NCI-H460 (cell line): ENCODE measurements at regions not wholly inside any gene's neighbourhood (a gene's known extent, or its start where the extent isn't known, plus 50 kb on each side); places are given as distances from the start of the nearest gene placed in this dataset.

Experiments used
- DNase-seq: peaks from one replicate; pipeline ENCODE4 v3.0.0-alpha.2; 2016; ENCODE audit warnings: low read depth; ENCODE audit errors: extremely low read depth

- no peak for DNase-seq
These were observed 560.5 kb upstream of the MEF2C start for GRCh38 chr5:89443508-89443907.

- DNase-seq: no peak
These were observed 559.0 kb upstream of the MEF2C start for GRCh38 chr5:89441965-89442364.

- no peak for DNase-seq
These were observed 557.7 kb upstream of the MEF2C start for GRCh38 chr5:89440670-89441069.

- DNase-seq: no peak
These were observed 554.8 kb upstream of the MEF2C start for GRCh38 chr5:89437450-89438435.

GRCh38 chr5:89436464-89436863 lies 553.5 kb upstream of the MEF2C start:
- no peak for DNase-seq

- no peak for DNase-seq
These were observed 552.4 kb upstream of the MEF2C start for GRCh38 chr5:89435347-89435746.

GRCh38 chr5:89428624-89429023 lies 545.6 kb upstream of the MEF2C start:
- DNase-seq: no peak

- DNase-seq: no peak
These were observed 542.1 kb upstream of the MEF2C start for GRCh38 chr5:89425062-89425461.

- DNase-seq: no peak
These were observed 538.1 kb upstream of the MEF2C start for GRCh38 chr5:89421035-89421434.

- DNase-seq: no peak
These were observed 535.6 kb upstream of the MEF2C start for GRCh38 chr5:89418407-89419085.

- DNase-seq: no peak
These were observed 535.0 kb upstream of the MEF2C start for GRCh38 chr5:89417990-89418389.

- DNase-seq: no peak
These were observed 534.5 kb upstream of the MEF2C start for GRCh38 chr5:89417515-89417914.

- no peak for DNase-seq
These were observed 528.9 kb upstream of the MEF2C start for GRCh38 chr5:89411891-89412290.

- no peak for DNase-seq
These were observed 524.1 kb upstream of the MEF2C start for GRCh38 chr5:89407054-89407453.

- no peak for DNase-seq
These were observed 518.7 kb upstream of the MEF2C start for GRCh38 chr5:89401659-89402058.

- DNase-seq: no peak
These were observed 518.0 kb upstream of the MEF2C start for GRCh38 chr5:89401012-89401411.

GRCh38 chr5:89399548-89399947 lies 516.6 kb upstream of the MEF2C start:
- DNase-seq: no peak

- DNase-seq: no peak
These were observed 514.1 kb upstream of the MEF2C start for GRCh38 chr5:89397096-89397495.

- no peak for DNase-seq
These were observed 513.4 kb upstream of the MEF2C start for GRCh38 chr5:89396278-89396954.

- DNase-seq: no peak
These were observed 512.1 kb upstream of the MEF2C start for GRCh38 chr5:89395111-89395510.

- no peak for DNase-seq
These were observed 505.9 kb upstream of the MEF2C start for GRCh38 chr5:89388872-89389271.
